Mucosa of descending colon (tissue), 3 donors: ENCODE measurements at regions not wholly inside any gene's neighbourhood (a gene's known extent, or its start where the extent isn't known, plus 50 kb on each side); places are given as distances from the start of the nearest gene placed in this dataset.

Source experiments
- ATAC-seq: fragments of 200-7000 bp; cut with Tn5 transposase; one replicate; pipeline ENCODE4 v1.9.1; 2020; ENCODE audit warnings: mild to moderate bottlenecking, moderate library complexity
- DNase-seq, 3 donors: peaks; one replicate each; pipeline ENCODE4 v3.0.0-alpha.2; 2020
- H3K36me3 ChIP-seq: fragments of 200-600 bp; one replicate; pipeline ENCODE4 v1.8.0; 2021; ENCODE audit warnings: low read depth, mild to moderate bottlenecking
- H3K4me1 ChIP-seq: fragments of 200-600 bp; one replicate; pipeline ENCODE4 v1.8.0; 2021; ENCODE audit warnings: low read depth, mild to moderate bottlenecking
- H3K4me3 ChIP-seq: fragments of 200-600 bp; one replicate; pipeline ENCODE4 v1.8.0; 2021; ENCODE audit warnings: mild to moderate bottlenecking
- H3K9me3 ChIP-seq: fragments of 200-600 bp; one replicate; pipeline ENCODE4 v1.8.0; 2021; ENCODE audit warnings: mild to moderate bottlenecking
- CTCF ChIP-seq: fragments of 200-600 bp; IDR thresholded peaks from one replicate; pipeline ENCODE4 v1.8.0; 2022; ENCODE audit warnings: antibody characterized with exemption, mild to moderate bottlenecking
- intact Hi-C, 2 donors: fragments of 100-400 bp; cut with DNase I in 1 of 2; cut with micrococcal nuclease in 1 of 2; formaldehyde crosslinking; loops; one replicate each; pipeline versions ENCODE4 v1.11.0 to v1.11.1; 2022; cut with DNase I, micrococcal nuclease
- donor health status: DM: no; HTN: no; CAD: no; lungs with moderate emphysema.
- donor health status: DM: no; HTN: no; CAD: no.
- donor health status: DM: no; HTN: yes; CAD: no.

GRCh38 chr2:13616059-13616458, 899.3 kb downstream of the TRIB2 start:
- Histone ChIP-seq H3K36me3 (no peaks in the 10 kb centered on the region), H3K4me1 (no peaks in the 10 kb centered on the region), H3K9me3 (peaks cover 40% of the 10 kb centered on the region), H3K4me3 (no peak overlapping the region)
- ATAC-seq = no peak
- no peak for DNase-seq
- no peak for TF ChIP-seq CTCF
- intact Hi-C loops = no loop called here

- peaks cover 42% of the 10 kb centered on the region for H3K9me3 ChIP-seq
- intact Hi-C loops = no loop called here
Observed at GRCh38 chr2:13616616-13617015, 899.9 kb downstream of the TRIB2 start.

GRCh38 chr2:13628122-13628521, 911.4 kb downstream of the TRIB2 start:
- Histone ChIP-seq H3K9me3 (peaks cover 10% of the 10 kb centered on the region), H3K36me3 (no peaks in the 10 kb centered on the region), H3K4me3 (no peak overlapping the region), H3K4me1 (no peaks in the 10 kb centered on the region)
- TF ChIP-seq CTCF = no peak
- ATAC-seq = no peak
- intact Hi-C loops = no loop called here
- no peak for DNase-seq

More at GRCh38 chr2:13616616-13617015, 899.9 kb downstream of the TRIB2 start:
- no peaks in the 10 kb centered on the region for H3K4me1 ChIP-seq
- H3K36me3 ChIP-seq = no peaks in the 10 kb centered on the region
- H3K4me3 ChIP-seq = no peak overlapping the region
- DNase-seq = no peak
- no peak for ATAC-seq
- TF ChIP-seq CTCF = no peak

GRCh38 chr2:13638181-13638580, 921.4 kb downstream of the TRIB2 start:
- DNase-seq = no peak
- H3K36me3 ChIP-seq = no peaks in the 10 kb centered on the region
- ATAC-seq = no peak
- peaks cover 15% of the 10 kb centered on the region for H3K9me3 ChIP-seq
- intact Hi-C loops = no loop called here
- no peak for TF ChIP-seq CTCF
- H3K4me3 ChIP-seq = no peak overlapping the region
- H3K4me1 ChIP-seq = no peaks in the 10 kb centered on the region

GRCh38 chr2:13649918-13650317, 933.2 kb downstream of the TRIB2 start:
- TF ChIP-seq CTCF = no peak
- ATAC-seq (no peak), DNase-seq (no peak)
- intact Hi-C loops = no loop called here
- no peaks in the 10 kb centered on the region for H3K36me3 ChIP-seq
- no peaks in the 10 kb centered on the region for H3K4me1 ChIP-seq
- peaks cover 49% of the 10 kb centered on the region for H3K9me3 ChIP-seq
- H3K4me3 ChIP-seq = no peak overlapping the region

GRCh38 chr2:13650586-13651180, 933.9 kb downstream of the TRIB2 start:
- Histone ChIP-seq H3K36me3 (no peaks in the 10 kb centered on the region), H3K9me3 (peaks cover 41% of the 10 kb centered on the region), H3K4me3 (no peak overlapping the region), H3K4me1 (no peaks in the 10 kb centered on the region)
- ATAC-seq (no peak), DNase-seq (no peak)
- intact Hi-C loops = no loop called here
- TF ChIP-seq CTCF = no peak
